Astrocyte (in vitro differentiated cells and primary cell): ENCODE measurements at regions not wholly inside any gene's neighbourhood (a gene's known extent, or its start where the extent isn't known, plus 50 kb on each side); places are given as distances from the start of the nearest gene placed in this dataset.

ENCODE experiments used
- DNase-seq: peaks from one replicate; pipeline ENCODE4 v3.0.0-alpha.2; 2010; ENCODE audit warnings: low read depth
- FAIRE-seq: peaks from 2 replicates; lab custom pipeline; 2011; peaks lifted over from hg19 to GRCh38; lab: Jason Lieb, UNC
- H2AFZ ChIP-seq: 2 replicates; pipeline ENCODE4 v1.6.0; 2012; ENCODE audit warnings: low read depth, low read length, inconsistent platforms
- H3K27ac ChIP-seq: 2 replicates; pipeline ENCODE4 v1.5.1; 2011; ENCODE audit warnings: low read depth, low read length, inconsistent platforms
- H3K27me3 ChIP-seq: 2 replicates; pipeline ENCODE4 v1.6.0; 2011; ENCODE audit warnings: low read length, inconsistent platforms; ENCODE audit not compliant: insufficient read depth
- H3K36me3 ChIP-seq: 2 replicates; pipeline ENCODE4 v1.5.1; 2011; ENCODE audit warnings: low read length, inconsistent platforms; ENCODE audit not compliant: insufficient read depth
- H3K4me1 ChIP-seq: 2 replicates; pipeline ENCODE4 v1.5.1; 2011; ENCODE audit warnings: low read length, inconsistent platforms; ENCODE audit not compliant: insufficient read depth
- H3K4me2 ChIP-seq: 2 replicates; pipeline ENCODE4 v1.6.0; 2012; ENCODE audit warnings: low read length, inconsistent platforms
- H3K4me3 ChIP-seq: 2 replicates; pipeline ENCODE4 v1.5.1; 2011; ENCODE audit warnings: low read depth, mild to moderate bottlenecking, low read length, inconsistent platforms; ENCODE audit not compliant: insufficient read depth
- H3K79me2 ChIP-seq: 2 replicates; pipeline ENCODE4 v1.6.0; 2012; ENCODE audit warnings: mild to moderate bottlenecking, low read length, inconsistent platforms; ENCODE audit not compliant: insufficient read depth
- H3K9ac ChIP-seq: 2 replicates; pipeline ENCODE4 v1.6.0; 2012; ENCODE audit warnings: mild to moderate bottlenecking, low read length, inconsistent platforms
- H3K9me3 ChIP-seq: 2 replicates; pipeline ENCODE4 v1.5.1; 2012; ENCODE audit warnings: low read depth, mild to moderate bottlenecking, low read length, inconsistent platforms; ENCODE audit not compliant: insufficient read depth
- H4K20me1 ChIP-seq: 2 replicates; pipeline ENCODE4 v1.6.0; 2012; ENCODE audit warnings: low read length, inconsistent platforms; ENCODE audit not compliant: insufficient read depth
- H3K27ac Mint-ChIP-seq: one replicate; pipeline ENCODE4 v1.8.0; 2021; ENCODE audit warnings: mild to moderate bottlenecking, mixed read lengths; ENCODE audit not compliant: unreplicated experiment
- H3K27me3 Mint-ChIP-seq: one replicate; pipeline ENCODE4 v1.8.0; 2021; ENCODE audit warnings: low read depth, mixed read lengths; ENCODE audit not compliant: unreplicated experiment
- H3K36me3 Mint-ChIP-seq: one replicate; pipeline ENCODE4 v1.8.0; 2021; ENCODE audit warnings: low read depth, mixed read lengths; ENCODE audit not compliant: unreplicated experiment
- H3K4me1 Mint-ChIP-seq: one replicate; pipeline ENCODE4 v1.8.0; 2021; ENCODE audit warnings: low read depth, mixed read lengths; ENCODE audit not compliant: unreplicated experiment
- H3K4me3 Mint-ChIP-seq: one replicate; pipeline ENCODE4 v1.8.0; 2021; ENCODE audit warnings: mild to moderate bottlenecking, moderate library complexity, mixed read lengths; ENCODE audit not compliant: unreplicated experiment
- H3K9me3 Mint-ChIP-seq: one replicate; pipeline ENCODE4 v1.8.0; 2021; ENCODE audit warnings: mild to moderate bottlenecking, mixed read lengths; ENCODE audit not compliant: unreplicated experiment
- CTCF ChIP-seq: IDR thresholded peaks from 2 replicates; pipeline ENCODE4 v1.5.1; 2011; ENCODE audit warnings: low read depth, mild to moderate bottlenecking, inconsistent platforms, low read length, moderate library complexity; ENCODE audit not compliant: insufficient read depth
- EZH2 ChIP-seq: IDR thresholded peaks from 2 replicates; pipeline ENCODE4 v1.6.1; 2012; ENCODE audit warnings: mild to moderate bottlenecking, low read length, inconsistent platforms; ENCODE audit not compliant: insufficient read depth

- H3K27ac ChIP-seq: no peak overlapping the region
- DNase-seq (no peak), FAIRE-seq (no peak)
- H3K79me2 ChIP-seq: no peaks in the 10 kb centered on the region
- no peaks in the 10 kb centered on the region for H3K36me3 ChIP-seq
- no peak overlapping the region for H2AFZ ChIP-seq
- H3K4me1 ChIP-seq: peaks cover 4% of the 10 kb centered on the region
- H3K9ac ChIP-seq: no peak overlapping the region
- no peaks in the 10 kb centered on the region for H3K27me3 ChIP-seq
- peaks cover 2% of the 10 kb centered on the region for H3K4me1 Mint-ChIP-seq
- H3K4me3 Mint-ChIP-seq: no peak overlapping the region
- H3K9me3 Mint-ChIP-seq: no peaks in the 10 kb centered on the region
- no peaks in the 10 kb centered on the region for H4K20me1 ChIP-seq
- H3K36me3 Mint-ChIP-seq: no peaks in the 10 kb centered on the region
- no peak overlapping the region for H3K4me2 ChIP-seq
- no peaks in the 10 kb centered on the region for H3K9me3 ChIP-seq
- no peak overlapping the region for H3K4me3 ChIP-seq
- H3K27me3 Mint-ChIP-seq: no peaks in the 10 kb centered on the region
- no peak for TF ChIP-seq EZH2
- TF ChIP-seq CTCF: no peak
- no peak overlapping the region for H3K27ac Mint-ChIP-seq
These were observed 269.2 kb downstream of the PDCD6IP start for GRCh38 chr3:34067536-34068051.

GRCh38 chr3:34068505-34068904, 270.1 kb downstream of the PDCD6IP start:
- Histone ChIP-seq H3K79me2 (no peaks in the 10 kb centered on the region), H3K9ac (no peak overlapping the region), H3K36me3 (no peaks in the 10 kb centered on the region), H3K27me3 (no peaks in the 10 kb centered on the region), H4K20me1 (no peaks in the 10 kb centered on the region), H3K4me1 (peaks cover 4% of the 10 kb centered on the region), H3K27ac (no peak overlapping the region), H3K4me2 (no peak overlapping the region), H2AFZ (no peak overlapping the region), H3K4me3 (no peak overlapping the region), H3K9me3 (no peaks in the 10 kb centered on the region)
- Mint-ChIP-seq H3K27me3 (no peaks in the 10 kb centered on the region), H3K4me3 (no peak overlapping the region), H3K4me1 (peaks cover 2% of the 10 kb centered on the region), H3K27ac (no peak overlapping the region), H3K36me3 (no peaks in the 10 kb centered on the region), H3K9me3 (no peaks in the 10 kb centered on the region)
- FAIRE-seq (no peak), DNase-seq (no peak)
- TF ChIP-seq CTCF: no peak
- TF ChIP-seq EZH2: no peak

GRCh38 chr3:34070831-34071585, 272.6 kb downstream of the PDCD6IP start:
- TF ChIP-seq EZH2: no peak
- no peak for TF ChIP-seq CTCF
- no peak for FAIRE-seq

More at GRCh38 chr3:34070831-34071585, 272.6 kb downstream of the PDCD6IP start:
- Histone ChIP-seq H3K36me3 (no peaks in the 10 kb centered on the region), H4K20me1 (no peaks in the 10 kb centered on the region), H3K4me3 (no peak overlapping the region), H3K9ac (no peak overlapping the region), H3K79me2 (no peaks in the 10 kb centered on the region), H2AFZ (no peak overlapping the region), H3K9me3 (no peaks in the 10 kb centered on the region), H3K4me1 (peaks cover 2% of the 10 kb centered on the region), H3K4me2 (no peak overlapping the region), H3K27me3 (no peaks in the 10 kb centered on the region), H3K27ac (no peak overlapping the region)
- Mint-ChIP-seq H3K4me1 (peaks cover 2% of the 10 kb centered on the region), H3K36me3 (no peaks in the 10 kb centered on the region), H3K27me3 (peaks cover 3% of the 10 kb centered on the region), H3K9me3 (no peaks in the 10 kb centered on the region), H3K27ac (no peak overlapping the region), H3K4me3 (no peak overlapping the region)
- DNase-seq: no peak
